ENCODE measurements at regions not wholly inside any gene's neighbourhood (a gene's known extent, or its start where the extent isn't known, plus 50 kb on each side); places are given as distances from the start of the nearest gene placed in this dataset.

DNA sequence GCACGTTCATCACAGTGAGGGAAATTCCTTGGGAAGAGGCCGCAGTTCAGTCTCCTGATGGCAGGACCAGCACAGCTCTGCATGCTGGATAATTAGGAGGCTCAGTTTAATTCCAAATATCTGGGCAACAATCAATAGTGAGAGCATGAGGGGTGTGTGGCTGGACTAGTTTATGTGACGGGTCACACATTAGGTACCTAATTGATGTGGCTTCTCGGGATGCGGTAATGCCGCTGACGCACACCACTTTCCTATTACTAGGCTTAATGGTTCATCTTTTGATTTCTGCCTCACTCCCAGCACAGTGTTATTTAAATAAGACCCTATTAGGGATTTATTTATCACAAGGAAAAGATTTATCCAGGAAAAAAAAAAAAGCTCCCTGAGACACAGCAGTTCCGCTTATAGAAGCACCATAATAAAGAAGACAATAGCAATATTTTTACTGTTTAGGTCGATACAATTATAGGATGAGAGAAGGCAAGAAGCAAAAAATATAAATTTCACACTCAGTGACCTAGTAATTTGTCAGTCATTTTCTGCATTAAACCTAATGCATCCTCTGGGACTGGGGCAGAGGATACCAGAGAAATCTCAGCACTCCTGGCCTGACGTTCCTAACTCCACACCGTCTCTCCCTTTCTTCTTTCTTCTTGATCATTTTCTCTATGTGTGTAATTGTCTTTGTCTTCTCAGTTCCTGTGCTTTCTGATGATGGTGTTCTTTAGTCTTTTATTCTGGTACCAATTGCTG is 264.7 kb upstream of the SLC14A2 start:
- TF ChIP-seq, protein P1, sequence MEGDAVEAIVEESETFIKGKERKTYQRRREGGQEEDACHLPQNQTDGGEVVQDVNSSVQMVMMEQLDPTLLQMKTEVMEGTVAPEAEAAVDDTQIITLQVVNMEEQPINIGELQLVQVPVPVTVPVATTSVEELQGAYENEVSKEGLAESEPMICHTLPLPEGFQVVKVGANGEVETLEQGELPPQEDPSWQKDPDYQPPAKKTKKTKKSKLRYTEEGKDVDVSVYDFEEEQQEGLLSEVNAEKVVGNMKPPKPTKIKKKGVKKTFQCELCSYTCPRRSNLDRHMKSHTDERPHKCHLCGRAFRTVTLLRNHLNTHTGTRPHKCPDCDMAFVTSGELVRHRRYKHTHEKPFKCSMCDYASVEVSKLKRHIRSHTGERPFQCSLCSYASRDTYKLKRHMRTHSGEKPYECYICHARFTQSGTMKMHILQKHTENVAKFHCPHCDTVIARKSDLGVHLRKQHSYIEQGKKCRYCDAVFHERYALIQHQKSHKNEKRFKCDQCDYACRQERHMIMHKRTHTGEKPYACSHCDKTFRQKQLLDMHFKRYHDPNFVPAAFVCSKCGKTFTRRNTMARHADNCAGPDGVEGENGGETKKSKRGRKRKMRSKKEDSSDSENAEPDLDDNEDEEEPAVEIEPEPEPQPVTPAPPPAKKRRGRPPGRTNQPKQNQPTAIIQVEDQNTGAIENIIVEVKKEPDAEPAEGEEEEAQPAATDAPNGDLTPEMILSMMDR (conservative IDR thresholded peaks at IDR 0.05) = no peak
- no peak for TF ChIP-seq ZFX (IDR thresholded peaks at IDR 0.05)
- no peak overlapping the region for H3K27ac ChIP-seq

DNA sequence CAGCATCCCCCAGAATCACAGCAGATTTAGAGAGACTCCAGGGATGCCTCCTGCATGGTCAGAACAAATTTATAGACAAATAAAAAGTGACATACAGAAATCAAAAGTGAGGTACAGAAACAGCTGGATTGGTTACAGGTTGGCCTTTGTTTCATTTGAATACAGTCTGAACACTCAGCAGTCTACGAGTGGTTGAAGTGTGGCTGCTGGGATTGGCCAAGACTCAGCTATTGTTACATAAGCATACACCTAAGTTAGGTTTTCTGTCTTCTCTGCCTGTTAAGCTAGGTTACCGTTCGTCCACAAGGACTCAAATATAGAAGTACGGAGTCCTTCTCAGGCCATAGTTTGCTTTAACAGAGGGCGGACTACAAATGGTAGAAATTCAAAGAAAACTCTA is 262.4 kb upstream of the SLC14A2 start:
- no peak for TF ChIP-seq ZFX (IDR thresholded peaks at IDR 0.05)
- TF ChIP-seq, protein P1 (conservative IDR thresholded peaks at IDR 0.05) = no peak
- H3K27ac ChIP-seq = no peak overlapping the region

DNA sequence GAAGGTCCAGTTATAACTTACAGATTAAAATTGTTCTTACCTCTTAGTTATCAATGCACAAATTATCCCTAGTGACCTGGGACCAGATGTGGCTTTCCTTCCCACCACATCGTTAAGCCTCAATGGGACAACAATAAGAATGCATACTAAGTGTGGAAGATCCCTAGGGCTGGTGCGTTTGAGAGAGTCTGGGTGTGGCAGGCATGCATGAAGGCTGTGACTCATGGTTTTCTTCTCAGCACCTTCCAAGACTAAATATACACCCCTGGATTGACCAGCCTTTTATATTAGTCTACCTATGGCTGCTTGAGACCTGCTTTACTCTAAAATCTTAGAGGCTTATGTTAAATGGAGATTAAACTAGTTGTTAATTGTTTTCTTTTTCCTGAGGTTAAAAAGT is 261.7 kb upstream of the SLC14A2 start:
- no peak overlapping the region for H3K27ac ChIP-seq
- no peak for TF ChIP-seq ZFX (IDR thresholded peaks at IDR 0.05)
- TF ChIP-seq, protein P1 (conservative IDR thresholded peaks at IDR 0.05) = no peak

DNA sequence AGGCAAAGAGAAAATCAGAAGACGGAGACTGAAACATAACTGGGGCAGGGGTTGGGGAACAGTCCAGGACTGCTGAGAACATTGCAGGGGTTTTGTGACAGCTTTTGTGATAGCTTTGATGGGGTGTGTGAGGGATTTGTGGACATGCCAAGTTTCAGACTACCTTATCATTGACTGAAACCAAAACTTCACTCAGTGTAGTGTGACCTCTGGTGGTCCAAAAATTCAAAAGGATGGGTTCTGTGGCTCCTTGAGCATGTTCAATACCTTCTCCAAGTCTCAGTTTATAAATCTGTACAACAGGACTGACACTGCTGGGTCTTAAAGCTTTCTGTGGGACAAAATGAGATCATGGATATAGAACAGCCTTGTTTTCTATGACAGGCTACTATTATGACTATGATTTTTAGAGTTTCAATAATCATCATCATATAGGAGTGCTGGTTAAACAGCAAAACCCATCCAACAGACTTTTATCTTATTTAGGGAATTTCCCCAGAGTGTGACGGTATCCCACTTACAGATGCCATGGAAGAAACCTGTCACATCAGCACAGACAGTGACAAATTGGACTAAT is 259.2 kb upstream of the SLC14A2 start:
- no peak for TF ChIP-seq ZFX (IDR thresholded peaks at IDR 0.05)
- TF ChIP-seq, protein P1 (conservative IDR thresholded peaks at IDR 0.05) = no peak
- H3K27ac ChIP-seq = no peak overlapping the region

DNA sequence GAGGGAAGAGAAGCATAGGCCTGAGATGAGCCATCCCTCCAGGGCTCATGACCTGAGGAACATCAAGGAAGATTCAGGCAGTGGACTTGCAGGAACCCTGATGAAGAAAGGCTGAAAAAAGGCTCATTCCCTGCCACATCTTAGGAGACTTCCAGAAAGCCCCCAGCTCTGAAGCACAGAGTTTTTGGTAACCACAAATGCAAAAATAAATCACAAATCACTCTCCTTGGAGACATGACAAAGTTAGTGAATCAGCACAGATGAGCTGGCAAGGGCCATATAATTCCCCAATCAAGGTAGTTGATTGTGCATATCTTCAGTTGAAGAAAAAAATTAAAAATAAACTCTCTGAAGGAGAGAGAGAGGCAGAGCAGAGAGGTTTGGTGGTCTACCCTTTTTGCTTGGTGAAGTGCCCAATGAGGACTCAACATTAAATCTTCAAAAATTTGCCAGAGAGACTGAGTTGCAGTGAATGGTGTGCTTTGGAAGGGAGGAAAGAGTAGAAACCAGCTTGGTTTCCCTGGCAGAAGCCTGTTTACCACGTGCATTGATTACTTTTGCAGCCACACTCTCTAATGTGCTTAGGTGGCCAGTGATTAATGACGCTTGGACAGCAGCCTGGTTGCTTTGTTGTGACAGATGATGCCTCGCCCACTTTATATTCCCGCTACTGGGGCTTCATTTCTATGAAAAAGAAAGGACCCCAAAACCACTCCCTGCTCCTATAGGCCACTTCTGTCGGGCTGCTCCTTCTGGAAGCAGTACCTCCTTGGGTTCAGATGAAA is 257.4 kb upstream of the SLC14A2 start:
- H3K27ac ChIP-seq = no peak overlapping the region
- TF ChIP-seq, protein P1 (conservative IDR thresholded peaks at IDR 0.05) = no peak
- TF ChIP-seq ZFX (IDR thresholded peaks at IDR 0.05) = no peak

DNA sequence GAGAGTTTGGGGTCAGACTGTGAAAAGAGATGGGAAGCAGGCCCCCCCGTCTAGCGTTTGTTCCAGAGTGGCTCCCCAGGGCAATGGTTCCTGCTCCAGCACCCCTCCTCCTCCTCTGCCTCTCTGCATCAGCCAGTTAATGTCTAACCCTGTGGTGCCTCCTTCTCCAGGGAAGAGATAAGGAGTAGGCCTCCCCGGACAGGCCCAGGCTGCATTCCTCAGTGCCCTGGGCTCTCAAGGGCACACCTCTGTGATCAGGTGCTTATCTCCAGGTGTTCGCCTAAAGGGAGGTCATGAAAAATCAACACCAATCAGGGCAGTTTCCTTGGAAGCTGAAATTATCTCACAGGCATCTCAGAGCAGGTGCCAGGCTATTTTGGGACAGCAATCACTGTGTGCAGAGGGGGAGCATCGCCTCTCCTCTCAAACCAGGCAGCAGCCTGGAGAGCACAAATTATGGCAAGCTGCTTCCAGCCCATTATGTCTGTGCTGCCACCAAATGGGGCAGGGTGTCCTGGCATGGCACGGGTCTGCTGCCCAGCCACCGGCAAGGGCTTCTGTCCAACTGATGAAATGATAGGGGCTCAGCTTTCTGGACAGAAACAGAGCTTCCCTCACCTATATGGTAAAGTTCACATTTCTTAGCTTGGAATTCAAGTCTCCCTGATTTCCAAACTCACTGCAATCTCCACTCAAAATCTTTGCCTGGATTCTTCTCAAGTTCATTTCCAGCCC is 255.8 kb upstream of the SLC14A2 start:
- TF ChIP-seq, protein P1 (conservative IDR thresholded peaks at IDR 0.05) = no peak
- no peak for TF ChIP-seq ZFX (IDR thresholded peaks at IDR 0.05)
- no peak overlapping the region for H3K27ac ChIP-seq

Data from C4-2B (cell line).